DOHH2 (cell line): ENCODE measurements at regions not wholly inside any gene's neighbourhood (a gene's known extent, or its start where the extent isn't known, plus 50 kb on each side); places are given as distances from the start of the nearest gene placed in this dataset.

ENCODE experiments used
- CTCF ChIP-seq: fragments of 200-600 bp; sonication (generic); IDR thresholded peaks from one replicate; pipeline ENCODE4 v1.5.1; 2014; ENCODE audit warnings: antibody characterized with exemption, mild to moderate bottlenecking, low read depth, low read length; ENCODE audit not compliant: poor library complexity, severe bottlenecking
- EZH2phosphoT487 ChIP-seq: fragments of 200-600 bp; sonication (generic); IDR thresholded peaks from 2 replicates; pipeline ENCODE4 v1.6.1; 2017; ENCODE audit warnings: borderline replicate concordance, mild to moderate bottlenecking, antibody characterized with exemption, low read length, moderate library complexity, mixed read lengths

DNA sequence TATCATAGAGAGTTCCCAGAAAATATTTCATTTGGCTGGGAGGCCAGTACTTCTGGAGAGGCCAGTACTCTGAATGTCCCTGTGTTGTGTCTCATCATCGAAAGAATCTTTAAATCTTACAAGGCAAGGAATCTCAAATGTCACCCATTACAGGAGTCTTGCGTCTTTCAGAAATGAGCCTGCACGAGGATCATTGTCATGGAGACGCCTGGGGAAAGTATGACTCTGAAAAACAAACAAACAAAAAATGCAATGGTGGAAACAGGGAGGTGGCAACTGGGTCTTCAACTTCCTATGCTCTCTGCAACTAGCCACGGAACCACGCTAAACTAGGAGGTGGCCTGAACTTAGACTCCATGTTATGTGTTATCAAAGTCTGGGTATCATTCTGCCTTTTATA is 804.6 kb downstream of the EPHA3 start:
- TF ChIP-seq CTCF (no peak), EZH2phosphoT487 (no peak)
